ENCODE measurements at regions not wholly inside any gene's neighbourhood (a gene's known extent, or its start where the extent isn't known, plus 50 kb on each side); places are given as distances from the start of the nearest gene placed in this dataset.

DNA sequence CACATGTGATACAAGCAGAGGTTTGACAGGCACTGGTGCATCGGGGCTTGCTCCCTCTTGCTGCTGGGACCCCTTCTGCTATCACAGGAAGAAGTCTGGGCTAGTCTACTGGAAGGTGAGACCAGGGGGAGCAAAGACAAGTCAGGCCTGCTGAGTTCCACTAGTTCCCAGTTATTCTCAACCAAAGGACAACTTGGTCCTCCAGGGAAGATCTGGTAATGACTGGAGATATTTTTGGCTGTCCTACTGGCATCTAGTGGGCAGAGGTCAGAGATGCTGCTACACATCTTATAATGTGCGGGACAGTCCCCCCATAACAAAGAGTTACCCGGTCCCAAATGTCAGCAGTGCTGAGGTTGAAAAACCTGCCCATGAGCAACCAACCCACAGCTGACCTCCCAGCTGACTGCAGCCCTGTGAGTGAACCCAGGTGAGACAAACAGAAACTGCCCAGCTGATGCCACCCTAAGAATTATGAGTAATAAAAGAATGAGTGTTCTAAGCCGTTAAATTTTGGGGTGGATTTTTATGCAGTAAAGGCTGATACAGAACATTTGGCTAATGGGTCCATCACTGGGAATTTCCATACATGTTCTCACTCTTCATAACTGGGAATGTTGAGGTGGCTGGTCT is 71.6 kb downstream of the NENF start:
- TF ChIP-seq, protein P1, sequence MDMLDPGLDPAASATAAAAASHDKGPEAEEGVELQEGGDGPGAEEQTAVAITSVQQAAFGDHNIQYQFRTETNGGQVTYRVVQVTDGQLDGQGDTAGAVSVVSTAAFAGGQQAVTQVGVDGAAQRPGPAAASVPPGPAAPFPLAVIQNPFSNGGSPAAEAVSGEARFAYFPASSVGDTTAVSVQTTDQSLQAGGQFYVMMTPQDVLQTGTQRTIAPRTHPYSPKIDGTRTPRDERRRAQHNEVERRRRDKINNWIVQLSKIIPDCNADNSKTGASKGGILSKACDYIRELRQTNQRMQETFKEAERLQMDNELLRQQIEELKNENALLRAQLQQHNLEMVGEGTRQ (IDR thresholded peaks at IDR 0.05), result no peak
- TF ChIP-seq POLR2A (IDR thresholded peaks at IDR 0.05; ENCODE audit: low read length) (no peak), ZFP36 (IDR thresholded peaks at IDR 0.05; ENCODE audit: borderline replicate concordance, partially characterized antibody) (no peak), RAD21 (conservative IDR thresholded peaks at IDR 0.05 in 1 of 2, IDR thresholded peaks at IDR 0.05 in 1 of 2) (no peak), SMC3 (IDR thresholded peaks at IDR 0.05) (no peak), ESRRA (IDR thresholded peaks at IDR 0.05; ENCODE audit: borderline replicate concordance, low read length) (no peak), EP300 (IDR thresholded peaks at IDR 0.05) (no peak), MYC (IDR thresholded peaks at IDR 0.05; ENCODE audit: borderline replicate concordance, low read length) (no peak), CEBPB (IDR thresholded peaks at IDR 0.05) (no peak), KDM1A (IDR thresholded peaks at IDR 0.05; ENCODE audit: low read depth) (no peak)
- TF ChIP-seq, protein P2, sequence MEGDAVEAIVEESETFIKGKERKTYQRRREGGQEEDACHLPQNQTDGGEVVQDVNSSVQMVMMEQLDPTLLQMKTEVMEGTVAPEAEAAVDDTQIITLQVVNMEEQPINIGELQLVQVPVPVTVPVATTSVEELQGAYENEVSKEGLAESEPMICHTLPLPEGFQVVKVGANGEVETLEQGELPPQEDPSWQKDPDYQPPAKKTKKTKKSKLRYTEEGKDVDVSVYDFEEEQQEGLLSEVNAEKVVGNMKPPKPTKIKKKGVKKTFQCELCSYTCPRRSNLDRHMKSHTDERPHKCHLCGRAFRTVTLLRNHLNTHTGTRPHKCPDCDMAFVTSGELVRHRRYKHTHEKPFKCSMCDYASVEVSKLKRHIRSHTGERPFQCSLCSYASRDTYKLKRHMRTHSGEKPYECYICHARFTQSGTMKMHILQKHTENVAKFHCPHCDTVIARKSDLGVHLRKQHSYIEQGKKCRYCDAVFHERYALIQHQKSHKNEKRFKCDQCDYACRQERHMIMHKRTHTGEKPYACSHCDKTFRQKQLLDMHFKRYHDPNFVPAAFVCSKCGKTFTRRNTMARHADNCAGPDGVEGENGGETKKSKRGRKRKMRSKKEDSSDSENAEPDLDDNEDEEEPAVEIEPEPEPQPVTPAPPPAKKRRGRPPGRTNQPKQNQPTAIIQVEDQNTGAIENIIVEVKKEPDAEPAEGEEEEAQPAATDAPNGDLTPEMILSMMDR (IDR thresholded peaks at IDR 0.05), result no peak
- TF ChIP-seq, protein P3, sequence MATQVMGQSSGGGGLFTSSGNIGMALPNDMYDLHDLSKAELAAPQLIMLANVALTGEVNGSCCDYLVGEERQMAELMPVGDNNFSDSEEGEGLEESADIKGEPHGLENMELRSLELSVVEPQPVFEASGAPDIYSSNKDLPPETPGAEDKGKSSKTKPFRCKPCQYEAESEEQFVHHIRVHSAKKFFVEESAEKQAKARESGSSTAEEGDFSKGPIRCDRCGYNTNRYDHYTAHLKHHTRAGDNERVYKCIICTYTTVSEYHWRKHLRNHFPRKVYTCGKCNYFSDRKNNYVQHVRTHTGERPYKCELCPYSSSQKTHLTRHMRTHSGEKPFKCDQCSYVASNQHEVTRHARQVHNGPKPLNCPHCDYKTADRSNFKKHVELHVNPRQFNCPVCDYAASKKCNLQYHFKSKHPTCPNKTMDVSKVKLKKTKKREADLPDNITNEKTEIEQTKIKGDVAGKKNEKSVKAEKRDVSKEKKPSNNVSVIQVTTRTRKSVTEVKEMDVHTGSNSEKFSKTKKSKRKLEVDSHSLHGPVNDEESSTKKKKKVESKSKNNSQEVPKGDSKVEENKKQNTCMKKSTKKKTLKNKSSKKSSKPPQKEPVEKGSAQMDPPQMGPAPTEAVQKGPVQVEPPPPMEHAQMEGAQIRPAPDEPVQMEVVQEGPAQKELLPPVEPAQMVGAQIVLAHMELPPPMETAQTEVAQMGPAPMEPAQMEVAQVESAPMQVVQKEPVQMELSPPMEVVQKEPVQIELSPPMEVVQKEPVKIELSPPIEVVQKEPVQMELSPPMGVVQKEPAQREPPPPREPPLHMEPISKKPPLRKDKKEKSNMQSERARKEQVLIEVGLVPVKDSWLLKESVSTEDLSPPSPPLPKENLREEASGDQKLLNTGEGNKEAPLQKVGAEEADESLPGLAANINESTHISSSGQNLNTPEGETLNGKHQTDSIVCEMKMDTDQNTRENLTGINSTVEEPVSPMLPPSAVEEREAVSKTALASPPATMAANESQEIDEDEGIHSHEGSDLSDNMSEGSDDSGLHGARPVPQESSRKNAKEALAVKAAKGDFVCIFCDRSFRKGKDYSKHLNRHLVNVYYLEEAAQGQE (IDR thresholded peaks at IDR 0.05), result no peak
- TF ChIP-seq, protein P4, sequence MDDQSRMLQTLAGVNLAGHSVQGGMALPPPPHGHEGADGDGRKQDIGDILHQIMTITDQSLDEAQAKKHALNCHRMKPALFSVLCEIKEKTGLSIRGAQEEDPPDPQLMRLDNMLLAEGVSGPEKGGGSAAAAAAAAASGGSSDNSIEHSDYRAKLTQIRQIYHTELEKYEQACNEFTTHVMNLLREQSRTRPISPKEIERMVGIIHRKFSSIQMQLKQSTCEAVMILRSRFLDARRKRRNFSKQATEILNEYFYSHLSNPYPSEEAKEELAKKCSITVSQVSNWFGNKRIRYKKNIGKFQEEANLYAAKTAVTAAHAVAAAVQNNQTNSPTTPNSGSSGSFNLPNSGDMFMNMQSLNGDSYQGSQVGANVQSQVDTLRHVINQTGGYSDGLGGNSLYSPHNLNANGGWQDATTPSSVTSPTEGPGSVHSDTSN (IDR thresholded peaks at IDR 0.05), result no peak

Data from A549 (cell line).